ENCODE measurements at regions not wholly inside any gene's neighbourhood (a gene's known extent, or its start where the extent isn't known, plus 50 kb on each side); places are given as distances from the start of the nearest gene placed in this dataset.

DNA sequence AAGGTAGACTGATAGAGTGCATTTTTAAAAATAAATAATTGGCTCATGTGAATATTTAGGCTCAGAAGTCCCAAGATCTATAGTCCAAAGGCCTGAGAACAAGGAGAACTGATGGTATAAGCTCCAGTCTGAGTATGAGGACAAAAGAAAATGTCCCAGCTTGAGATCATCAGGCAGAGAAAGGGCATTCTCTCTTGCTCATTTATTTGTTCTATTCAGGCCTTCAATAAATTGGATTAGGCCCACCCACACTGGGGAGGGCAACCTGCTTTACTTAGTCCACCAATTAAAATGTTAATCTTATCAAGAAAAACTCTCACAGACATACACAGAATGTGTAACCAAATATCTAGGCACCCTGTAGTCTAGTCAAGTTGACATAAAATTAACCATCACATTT is 644.4 kb upstream of the MDGA2 start:
- TF ChIP-seq, protein P1, sequence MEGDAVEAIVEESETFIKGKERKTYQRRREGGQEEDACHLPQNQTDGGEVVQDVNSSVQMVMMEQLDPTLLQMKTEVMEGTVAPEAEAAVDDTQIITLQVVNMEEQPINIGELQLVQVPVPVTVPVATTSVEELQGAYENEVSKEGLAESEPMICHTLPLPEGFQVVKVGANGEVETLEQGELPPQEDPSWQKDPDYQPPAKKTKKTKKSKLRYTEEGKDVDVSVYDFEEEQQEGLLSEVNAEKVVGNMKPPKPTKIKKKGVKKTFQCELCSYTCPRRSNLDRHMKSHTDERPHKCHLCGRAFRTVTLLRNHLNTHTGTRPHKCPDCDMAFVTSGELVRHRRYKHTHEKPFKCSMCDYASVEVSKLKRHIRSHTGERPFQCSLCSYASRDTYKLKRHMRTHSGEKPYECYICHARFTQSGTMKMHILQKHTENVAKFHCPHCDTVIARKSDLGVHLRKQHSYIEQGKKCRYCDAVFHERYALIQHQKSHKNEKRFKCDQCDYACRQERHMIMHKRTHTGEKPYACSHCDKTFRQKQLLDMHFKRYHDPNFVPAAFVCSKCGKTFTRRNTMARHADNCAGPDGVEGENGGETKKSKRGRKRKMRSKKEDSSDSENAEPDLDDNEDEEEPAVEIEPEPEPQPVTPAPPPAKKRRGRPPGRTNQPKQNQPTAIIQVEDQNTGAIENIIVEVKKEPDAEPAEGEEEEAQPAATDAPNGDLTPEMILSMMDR (conservative IDR thresholded peaks at IDR 0.05; ENCODE audit: low read depth, low read length), result no peak
- TF ChIP-seq EZH2 (IDR thresholded peaks at IDR 0.05; ENCODE audit: borderline replicate concordance, low read depth, low read length, poor library complexity, severe bottlenecking), result no peak
